Globus pallidus (tissue), 1 donor: ENCODE measurements at regions not wholly inside any gene's neighbourhood (a gene's known extent, or its start where the extent isn't known, plus 50 kb on each side); places are given as distances from the start of the nearest gene placed in this dataset.

ENCODE experiments used
- DNase-seq: peaks from one replicate; pipeline ENCODE4 v3.0.0-alpha.2; 2015; ENCODE audit warnings: low spot score

DNA sequence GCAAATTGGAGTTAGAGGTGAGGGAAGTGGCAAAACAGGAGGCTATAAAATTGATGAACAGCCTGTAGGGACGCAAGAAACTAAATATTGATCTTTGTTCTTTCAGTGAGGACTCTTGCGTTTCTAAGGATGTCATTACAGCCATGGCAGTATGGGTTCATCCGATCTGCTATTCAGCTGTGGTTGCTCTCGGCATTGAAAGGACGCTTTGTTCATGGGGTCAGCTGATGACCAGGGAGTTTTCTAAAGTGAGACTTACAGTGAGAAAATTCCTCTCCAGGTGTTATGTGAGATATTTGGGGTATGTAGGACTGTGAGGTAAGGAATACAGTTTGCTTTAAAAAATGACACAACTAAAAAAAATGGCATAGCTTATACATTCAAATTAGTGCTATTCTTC lies 52.7 kb upstream of the PELI1 start:
- peak; percentile 74 for DNase-seq

DNA sequence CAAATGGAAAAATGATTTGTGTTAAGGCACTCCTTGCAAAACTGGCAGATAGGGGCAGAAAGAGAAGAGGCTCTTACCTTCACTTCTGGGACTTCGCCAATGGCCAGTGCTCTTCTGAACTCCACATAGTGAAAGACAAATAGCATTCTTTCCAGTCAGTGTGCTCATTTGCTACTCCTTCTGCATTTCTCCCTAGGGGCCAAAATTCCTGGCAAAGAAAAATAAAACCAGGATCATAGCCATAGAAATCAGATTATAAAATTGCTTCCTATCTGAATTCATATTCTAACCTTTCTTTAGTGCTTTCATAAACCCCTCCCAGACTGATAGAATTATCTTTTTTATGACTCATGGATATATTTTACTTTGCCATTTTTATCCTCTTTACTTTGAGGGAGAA lies 56.9 kb upstream of the PELI1 start:
- DNase-seq, result no peak

DNA sequence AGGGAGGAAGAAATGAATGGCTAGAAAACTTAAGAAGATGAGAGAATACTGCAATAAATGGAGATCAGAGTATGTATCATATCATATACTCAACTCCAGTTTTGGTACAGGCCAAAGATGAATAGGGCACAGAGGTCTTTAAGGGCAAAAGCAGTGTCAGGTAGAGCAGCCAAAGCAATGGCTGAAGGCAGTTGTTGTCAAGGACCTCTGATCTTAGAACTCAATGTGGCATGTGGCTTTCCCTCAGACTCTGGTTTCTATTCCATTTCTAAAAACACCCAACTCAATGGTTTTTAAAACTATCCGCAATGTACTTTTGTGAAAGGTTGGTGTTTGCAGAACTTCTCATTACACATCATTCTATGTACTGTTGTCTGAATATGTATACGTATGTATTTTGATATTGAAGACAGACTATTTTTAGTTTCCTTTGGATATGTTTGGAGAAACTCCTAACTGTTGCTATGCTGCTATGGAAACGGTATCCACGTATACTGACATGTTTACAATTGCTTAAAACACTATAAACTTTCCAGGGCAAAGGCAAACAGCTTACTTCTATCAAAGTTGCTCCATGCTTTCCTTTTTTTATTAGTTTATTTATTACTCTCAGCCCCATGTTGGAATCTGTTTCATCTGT lies 58.1 kb upstream of the PELI1 start:
- no peak for DNase-seq

DNA sequence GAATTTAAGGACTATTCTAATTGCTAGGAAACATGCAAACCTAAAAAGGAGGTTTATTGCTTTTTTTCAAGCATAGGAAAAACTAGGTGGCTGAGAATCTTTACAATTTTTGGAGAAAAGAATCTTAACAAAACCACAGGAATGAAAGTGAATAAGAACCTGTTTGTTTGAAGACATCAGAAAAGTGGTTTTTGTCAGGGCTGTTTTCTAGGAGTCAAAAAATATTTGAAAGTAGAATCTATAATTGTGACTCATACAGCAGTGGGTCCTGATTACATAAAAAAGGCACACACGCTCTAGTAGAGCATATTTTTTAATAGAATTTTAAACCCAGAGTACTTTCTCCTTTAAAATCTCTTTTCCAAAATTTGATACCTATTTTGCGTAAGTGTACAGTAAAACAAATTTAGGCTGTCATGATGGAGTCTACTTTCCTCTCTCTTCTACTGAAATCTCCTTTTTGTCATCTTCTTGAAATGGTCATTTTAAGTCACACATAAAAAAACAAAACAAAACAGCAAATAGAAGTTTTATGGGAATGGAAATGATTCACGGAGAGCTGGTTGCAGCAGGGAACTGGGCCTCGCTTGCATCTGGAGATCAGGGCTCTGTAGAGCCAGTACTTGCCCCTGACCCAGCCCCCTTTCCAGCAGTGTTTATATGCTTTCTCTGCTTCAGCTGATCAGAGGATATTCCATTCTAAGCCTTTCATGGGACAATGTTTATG lies 59.1 kb upstream of the PELI1 start:
- DNase-seq, result no peak

DNA sequence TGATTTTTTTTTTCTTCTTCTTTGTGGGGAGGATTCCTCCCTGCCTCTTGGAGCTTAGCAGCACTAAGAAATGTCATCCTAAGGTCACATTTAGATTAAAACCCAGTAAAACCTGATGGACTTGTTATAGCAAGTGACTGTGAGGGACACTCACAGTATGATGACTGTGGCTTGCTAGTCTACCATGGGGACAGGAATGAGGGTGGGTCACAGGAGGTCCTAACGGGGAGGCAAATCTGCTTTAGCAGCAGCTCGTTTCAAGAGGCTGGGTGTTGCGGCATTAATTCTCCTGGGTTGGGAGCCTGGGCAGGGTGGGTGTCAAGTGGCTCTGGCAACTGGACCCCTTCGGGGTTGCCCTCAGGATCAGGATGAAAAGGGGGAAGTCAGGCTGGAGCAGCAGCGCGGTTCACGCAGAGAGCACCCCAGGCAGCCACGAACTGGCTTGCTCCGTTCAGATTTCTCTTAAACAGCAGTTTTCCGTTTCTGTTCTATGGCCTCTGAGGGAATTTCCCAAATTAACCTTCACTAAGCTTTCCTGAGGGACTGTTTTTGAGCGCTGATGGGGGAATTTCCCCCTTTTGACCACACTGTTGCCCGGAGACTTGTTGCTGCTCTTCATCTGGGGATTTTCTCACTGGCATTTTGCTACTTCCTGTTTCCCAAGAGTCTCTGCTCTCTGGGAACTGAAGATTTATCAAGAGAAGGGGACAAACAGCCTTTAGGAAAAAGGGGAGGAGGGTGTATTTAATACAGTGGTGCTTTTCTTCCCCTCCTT lies 59.8 kb upstream of the PELI1 start:
- DNase-seq, result peak; percentile 63

DNA sequence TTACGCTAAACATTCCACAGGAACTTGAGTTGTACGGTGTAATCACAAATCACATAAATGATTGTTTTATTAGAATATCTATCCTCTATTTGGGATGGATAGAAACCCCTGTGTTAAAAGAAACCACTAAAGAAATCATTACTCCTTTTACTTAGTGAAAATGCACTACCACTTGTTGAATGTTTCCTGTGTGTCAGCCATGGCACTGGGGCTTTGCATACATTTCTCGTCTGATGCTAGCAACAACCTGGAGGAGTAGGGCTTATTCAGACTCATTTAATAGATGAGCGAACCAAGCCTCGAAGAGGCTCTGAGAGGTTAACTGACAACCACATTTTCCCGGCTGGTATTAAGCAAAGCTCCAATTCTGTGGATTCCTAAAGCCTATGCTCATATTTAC lies 60.5 kb upstream of the PELI1 start:
- DNase-seq, result no peak

DNA sequence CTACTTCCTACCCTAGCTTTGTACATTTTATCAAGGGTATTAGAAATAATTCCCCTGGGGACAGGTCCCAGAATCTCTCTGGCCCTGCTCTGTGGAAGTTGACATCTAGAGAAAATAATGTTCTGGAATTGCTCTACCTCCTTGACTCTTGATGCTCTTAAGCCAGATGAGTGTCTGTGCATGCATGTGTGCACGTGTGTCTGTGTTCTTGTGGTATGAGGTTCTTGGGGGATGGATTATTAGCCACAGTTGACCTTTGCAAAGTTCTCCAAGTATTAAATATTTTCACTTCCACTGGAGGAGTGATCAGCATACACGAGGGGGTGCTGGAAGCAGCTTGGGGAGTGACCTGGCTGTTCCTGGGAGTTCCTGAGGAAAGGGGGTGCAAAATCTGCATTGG lies 61.2 kb upstream of the PELI1 start:
- DNase-seq, result no peak

DNA sequence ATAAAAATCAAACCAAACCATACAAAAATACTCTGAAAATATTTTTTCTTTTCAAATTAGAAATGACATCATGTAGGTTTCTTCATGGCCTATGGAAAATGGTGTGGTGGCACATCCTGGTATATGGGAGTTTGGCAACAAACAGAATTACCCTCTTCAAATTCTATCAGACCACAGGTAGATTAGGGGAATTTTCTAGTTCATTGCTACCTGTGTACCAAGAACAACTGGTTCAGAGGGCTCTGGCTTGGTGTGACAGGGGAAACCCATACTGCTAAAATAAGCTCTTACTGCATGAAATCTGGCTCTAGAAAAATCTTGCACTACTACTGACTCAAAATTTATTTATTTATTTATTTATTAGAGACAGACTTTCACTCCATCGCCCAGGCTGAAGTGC lies 63.4 kb upstream of the PELI1 start:
- no peak for DNase-seq

DNA sequence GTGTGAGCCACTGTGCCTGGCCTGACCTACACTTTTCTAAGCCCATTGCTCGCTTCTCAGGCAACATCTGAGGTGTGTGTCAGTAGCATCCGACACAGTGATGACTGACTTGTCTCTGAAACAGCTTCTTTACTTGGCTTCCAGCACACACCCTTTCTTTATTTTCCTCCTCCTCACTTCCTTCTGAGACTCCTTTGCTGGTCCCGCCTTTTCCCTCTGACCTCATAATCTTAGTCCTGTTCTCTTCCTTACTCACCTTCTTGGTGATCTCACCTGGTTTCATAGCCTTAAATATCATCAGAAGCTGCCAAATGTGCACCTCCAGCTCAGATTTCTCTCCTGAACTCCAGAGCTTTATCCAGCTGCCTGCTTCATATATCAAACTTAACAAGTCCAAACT lies 66.6 kb upstream of the PELI1 start:
- no peak for DNase-seq

DNA sequence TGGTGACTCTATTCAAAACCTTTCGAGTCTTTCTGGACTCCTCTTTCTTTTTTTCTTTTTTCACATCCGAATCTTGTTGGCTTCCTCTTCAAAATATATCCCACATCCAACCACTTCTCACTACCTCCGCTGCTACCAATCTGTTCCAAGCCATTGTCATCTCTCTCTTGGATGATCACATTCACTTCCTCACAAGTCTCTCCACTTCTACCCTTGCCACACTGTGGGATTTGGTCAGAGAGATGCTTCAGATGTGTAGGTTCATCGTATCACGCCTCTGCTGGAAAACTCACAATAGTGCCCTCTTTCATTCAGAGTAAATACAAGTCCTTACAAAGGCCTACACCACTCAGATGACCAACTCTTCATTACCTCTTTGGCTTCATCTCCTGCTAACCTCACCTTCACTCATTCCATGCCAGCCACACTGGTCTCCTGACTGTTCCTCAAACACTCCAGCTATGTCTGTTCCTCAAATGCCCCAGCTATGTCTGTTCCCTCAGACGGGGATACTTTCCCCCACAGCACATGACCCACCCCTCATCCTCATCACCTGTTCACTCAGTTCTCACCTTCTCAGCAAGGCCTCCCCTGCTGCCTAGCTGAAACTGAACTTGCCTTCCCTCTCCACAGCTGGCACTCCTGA lies 67.2 kb upstream of the PELI1 start:
- no peak for DNase-seq

DNA sequence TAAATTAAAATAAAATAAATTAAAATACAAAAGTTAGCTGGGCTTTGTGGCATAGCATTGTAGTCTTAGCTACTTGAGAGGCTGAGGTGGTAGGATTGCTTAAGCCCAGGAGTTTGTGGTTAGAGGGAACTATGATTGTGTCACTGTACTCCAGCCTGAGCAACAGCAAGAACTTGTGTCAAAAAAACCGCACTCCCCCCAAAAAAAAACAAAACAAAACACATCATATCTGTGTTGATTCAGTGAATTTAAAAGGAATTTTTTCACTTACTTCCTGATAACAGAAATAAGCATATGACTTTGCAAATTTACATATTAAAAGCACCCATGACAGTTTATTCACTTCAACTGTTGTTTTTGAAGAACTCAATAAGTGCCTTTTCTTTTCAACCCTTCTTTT lies 68.1 kb upstream of the PELI1 start:
- DNase-seq, result no peak

DNA sequence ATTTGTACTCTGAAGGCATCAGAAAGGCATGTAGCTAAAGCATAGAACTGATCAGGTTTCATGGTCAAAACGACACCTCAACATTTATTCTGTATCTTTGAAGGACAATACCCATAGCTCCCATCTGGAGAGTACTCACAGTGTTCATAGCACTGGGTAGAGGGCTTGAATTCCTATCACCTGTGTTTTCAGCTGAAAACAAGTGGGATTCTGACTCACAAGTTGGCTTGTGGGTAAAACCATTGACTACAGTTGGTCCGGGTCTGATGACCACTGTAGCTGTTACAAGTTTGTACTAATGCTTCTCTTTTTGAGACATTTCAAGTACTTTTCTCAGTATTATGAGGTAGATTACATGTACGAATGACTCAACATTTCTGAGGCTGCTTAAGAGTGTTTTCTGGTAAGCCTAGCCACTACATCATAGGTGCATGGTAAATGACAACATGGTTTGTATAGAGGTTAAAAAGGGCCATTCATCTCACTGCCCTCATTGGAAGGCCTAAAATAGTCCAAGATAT lies 68.6 kb upstream of the PELI1 start:
- no peak for DNase-seq

DNA sequence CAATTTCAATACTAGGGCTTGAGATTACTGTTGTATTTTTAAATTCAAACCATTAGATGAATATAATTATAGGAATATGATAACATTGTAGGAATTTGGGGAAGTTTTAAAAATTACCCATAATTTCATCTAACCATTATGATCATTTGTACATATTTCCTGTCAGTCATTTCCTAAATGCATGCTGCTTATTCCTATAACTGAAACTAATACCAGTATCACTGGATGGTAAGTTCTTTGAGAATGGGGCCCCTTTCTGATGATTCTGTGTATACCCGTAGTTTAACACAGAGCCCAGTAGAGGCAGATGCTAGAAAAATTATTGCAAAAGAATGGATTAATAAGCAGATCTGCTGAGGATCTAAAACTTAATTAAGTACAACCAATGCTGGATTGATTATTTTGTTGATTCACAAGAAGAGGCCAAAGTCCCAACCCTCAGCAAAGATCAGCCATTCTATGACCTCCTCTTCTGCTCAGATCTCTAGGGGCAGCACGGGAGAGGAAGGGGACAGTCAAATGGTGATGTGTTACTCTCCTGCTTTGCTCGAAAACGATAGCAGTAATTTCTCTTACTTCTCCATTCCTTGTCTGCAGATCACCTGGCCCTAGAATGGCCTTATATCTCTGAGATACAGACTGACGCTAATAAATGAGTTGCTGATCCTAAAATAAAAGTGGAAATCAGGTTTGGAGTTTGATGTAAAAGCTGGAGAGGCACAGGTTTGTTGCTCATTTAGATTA lies 69.5 kb upstream of the PELI1 start:
- no peak for DNase-seq

DNA sequence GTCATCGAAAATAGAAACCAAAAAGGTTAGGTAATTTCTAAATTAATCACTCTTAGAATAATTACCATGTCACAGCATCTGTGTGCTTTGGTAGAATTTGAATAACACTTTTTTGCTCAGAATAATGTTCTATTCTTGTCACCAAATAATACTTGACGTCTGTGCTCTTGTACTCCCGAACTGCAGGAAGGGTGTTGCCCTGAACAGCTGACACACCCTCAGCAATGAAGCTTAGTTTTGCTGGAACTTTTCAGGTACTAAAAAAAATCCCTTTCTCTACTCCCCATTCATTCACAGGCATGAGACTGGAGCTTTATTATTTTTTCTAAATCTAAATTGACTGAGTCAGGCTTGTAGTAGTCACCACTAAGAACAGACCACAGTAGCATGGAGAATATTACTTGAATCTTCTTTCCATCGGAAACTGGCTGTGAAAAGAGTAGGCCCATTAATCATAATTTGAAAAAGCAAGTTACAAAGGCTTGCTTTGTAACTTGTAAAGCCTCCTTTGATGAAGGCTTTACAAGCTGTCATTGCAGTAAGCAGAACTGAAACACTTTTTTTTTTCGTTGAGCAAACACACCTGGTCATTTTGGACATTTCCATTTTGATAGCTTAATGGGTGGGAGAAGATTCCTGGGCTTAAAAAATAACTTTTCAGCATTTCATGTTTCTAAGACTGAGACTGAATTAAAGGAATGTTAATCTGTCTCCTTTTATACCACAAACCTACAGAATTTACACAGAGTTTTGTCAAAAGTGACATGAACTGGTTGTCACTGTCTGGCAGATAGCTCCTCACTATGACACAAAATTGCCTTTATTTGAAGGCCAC lies 70.3 kb upstream of the PELI1 start:
- DNase-seq, result no peak

DNA sequence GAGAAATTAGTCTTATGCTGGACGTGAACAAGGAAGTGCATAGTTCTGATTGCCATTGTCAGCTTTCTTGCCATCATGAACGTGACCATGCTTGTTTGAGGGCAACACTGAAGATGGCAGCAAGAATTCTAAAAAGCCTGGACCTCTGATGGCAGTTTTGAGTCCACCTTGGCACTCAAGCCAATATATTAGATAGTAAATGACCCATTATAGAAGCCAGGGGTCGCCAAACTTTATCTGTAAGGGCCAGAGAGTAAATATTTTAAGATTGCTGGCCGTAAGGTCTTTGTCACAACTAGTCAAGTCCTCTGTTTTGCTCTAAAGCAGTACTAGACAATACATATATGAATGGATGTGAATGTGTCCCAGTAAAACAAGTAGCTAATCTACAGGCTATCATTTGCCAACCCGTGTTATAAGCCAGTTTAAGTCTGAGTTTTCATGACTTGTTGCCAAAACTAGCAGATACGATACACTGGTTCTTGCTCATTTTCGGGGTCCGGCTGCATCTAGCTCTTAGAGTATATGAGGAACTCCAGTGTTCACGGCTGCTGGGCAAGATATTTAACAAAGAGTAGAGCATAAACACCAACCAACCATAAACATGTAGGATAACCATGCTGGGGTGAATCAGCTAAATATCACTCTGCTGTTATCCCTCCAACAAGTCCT lies 73.1 kb upstream of the PELI1 start:
- no peak for DNase-seq

DNA sequence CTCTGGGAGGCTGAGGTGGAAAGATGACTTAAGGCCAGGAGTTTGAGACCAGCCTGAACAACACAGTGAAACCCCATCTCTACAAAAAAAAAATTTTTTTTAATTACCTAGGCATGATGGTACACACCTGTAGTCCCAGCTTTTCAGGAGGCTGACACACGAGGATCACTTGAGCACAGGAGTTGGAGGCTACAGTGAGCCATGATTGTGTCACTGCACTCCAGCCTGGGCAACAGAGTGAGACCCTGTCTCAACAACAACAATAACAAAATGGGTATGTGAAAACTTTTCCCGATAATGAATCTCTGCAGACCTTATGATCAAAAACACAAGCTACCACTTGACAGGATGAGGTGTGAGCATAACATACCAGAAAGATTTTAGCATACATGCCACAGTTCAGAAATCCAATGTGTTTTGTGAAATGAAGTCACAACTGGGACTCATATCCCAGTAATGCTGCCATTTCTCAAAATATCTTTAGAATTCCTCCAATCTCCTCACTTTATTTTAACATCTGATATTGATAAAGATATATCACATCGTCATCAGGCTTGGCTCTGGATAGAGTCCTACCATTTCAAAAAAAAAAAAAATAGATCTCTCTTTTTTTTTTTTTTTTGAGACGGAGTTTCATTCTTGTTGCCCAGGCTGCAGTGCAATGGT lies 74.0 kb upstream of the PELI1 start:
- DNase-seq, result no peak

DNA sequence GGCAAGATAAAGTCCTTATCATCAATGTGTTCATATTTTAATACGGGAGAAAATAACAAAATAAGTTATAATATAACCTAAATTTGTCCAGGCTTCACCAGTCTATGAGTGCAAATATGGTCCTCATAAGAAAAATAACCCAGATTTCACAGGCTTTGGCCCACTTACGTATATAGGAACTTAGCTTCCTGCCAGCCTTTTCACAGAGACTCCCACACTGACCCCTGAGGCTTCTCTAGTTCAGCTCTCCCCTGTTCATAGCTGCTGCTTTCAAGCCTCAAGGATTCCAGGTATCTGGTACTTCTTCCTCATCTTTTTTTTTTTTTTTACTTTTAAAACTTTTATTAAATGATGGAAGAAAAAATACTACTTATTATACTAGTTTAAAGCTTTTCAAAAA lies 74.9 kb upstream of the PELI1 start:
- no peak for DNase-seq

DNA sequence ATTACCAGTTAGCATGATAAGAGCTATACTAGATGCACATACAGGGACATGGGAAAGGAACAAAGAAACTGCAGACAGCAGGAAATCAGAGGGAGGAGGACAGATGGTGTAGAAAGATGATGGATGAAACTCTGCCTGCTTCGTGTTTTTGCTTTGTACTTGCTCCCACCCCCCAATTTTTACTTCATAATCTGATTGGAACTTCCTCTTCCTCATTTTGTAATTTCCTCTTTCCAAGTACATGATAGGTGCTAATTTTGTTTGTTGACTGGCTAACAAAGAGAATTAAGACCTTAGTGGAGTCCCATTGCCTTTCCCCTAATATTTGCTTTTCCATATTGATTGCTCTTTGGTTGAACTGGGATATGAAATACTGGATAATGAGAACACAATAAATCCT lies 76.0 kb upstream of the PELI1 start:
- DNase-seq, result no peak

DNA sequence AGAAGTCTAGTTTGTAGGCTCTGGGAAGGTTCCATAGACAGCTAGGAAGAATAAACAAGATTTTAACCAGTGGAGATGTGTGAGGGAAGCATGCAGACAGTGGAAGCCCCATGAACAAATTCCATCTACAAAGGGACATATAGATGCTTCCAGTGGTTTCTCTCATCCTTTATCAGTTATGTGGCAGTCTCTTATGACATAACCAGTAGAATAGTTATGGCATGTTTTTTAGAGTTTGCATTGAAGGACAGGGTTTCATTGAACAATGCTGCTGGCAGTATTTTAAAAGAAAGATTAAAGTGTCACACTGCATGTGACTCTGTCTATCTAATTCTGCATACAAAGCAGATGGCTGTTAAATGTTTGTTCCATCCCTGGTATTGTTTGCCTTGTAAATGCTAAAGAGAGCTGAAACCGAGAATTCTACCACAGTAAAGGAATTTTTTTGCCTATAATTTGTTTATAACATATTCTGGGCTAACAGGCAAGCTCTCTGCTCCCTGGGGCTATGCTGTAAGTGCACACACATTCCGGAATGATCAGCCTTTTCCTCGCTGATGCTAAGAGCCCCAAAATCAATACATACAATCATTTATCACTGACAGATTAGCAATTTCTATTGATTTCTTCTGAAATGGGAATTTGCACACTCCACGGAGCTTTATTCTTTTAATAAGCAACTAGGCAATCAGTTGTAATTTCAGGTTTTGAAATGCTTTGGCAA lies 76.8 kb upstream of the PELI1 start:
- no peak for DNase-seq
